PFSK-1 (cell line): ENCODE measurements at regions not wholly inside any gene's neighbourhood (a gene's known extent, or its start where the extent isn't known, plus 50 kb on each side); places are given as distances from the start of the nearest gene placed in this dataset.

Experiments used
- POLR2AphosphoS5 ChIP-seq: IDR thresholded peaks from 2 replicates; pipeline ENCODE4 v1.6.1; 2012; ENCODE audit warnings: low read depth, mild to moderate bottlenecking, control low read depth, low read length, moderate library complexity
- REST ChIP-seq, 2 experiments: IDR thresholded peaks; 2 replicates each; pipeline versions ENCODE4 v1.6.1 to v1.8.0; 2011 to 2012; ENCODE audit warnings: low read depth in 2 of 2, low read length in 2 of 2, control low read depth in 1 of 2, inconsistent platforms in 1 of 2, mild to moderate bottlenecking in 1 of 2, moderate library complexity in 1 of 2; ENCODE audit not compliant: insufficient read depth in 1 of 2
- TAF1 ChIP-seq: IDR thresholded peaks from 2 replicates; pipeline ENCODE4 v1.6.1; 2012; ENCODE audit warnings: low read length, control low read depth, borderline replicate concordance; ENCODE audit not compliant: insufficient read depth

GRCh38 chr16:73526011-73526804, 478.3 kb upstream of the ZFHX3 start:
- no peak for TF ChIP-seq POLR2AphosphoS5
- no peak for TF ChIP-seq REST (IDR thresholded peaks at IDR 0.05; ENCODE audit: insufficient read depth in 1 of 2, low read depth in 2 of 2, low read length in 2 of 2)
- TF ChIP-seq TAF1: no peak
